HepG2 (cell line): ENCODE measurements at regions not wholly inside any gene's neighbourhood (a gene's known extent, or its start where the extent isn't known, plus 50 kb on each side); places are given as distances from the start of the nearest gene placed in this dataset.

ENCODE experiments used
- ATAC-seq: fragments of 200-7000 bp; cut with Tn5 transposase; 3 replicates; pipeline ENCODE4 v1.9.1; 2020; ENCODE audit warnings: mild to moderate bottlenecking, moderate library complexity
- BruUV-seq: library from RNA; stranded (reverse); fragments of 400-500 nt; replicated peaks from 2 replicates; lab custom pipeline; 2021; lab: Mats Ljungman, UMichigan
- CTCF ChIA-PET: fragments of 300-600 bp; formaldehyde crosslinking; extraction: SDS; loops from one replicate; lab custom pipeline; 2021; ENCODE audit warnings: low total read pairs, inconsistent platforms, low intra/inter-chr PET ratio; lab: Yijun Ruan, JAX
- POLR2A ChIA-PET: fragments of 350-600 bp; sonication (Branson Sonifier 250); formaldehyde crosslinking; loops from one replicate; lab custom pipeline; 2020; ENCODE audit warnings: antibody characterized with exemption, inconsistent platforms; lab: Yijun Ruan, JAX
- DNase-seq: peaks from one replicate; pipeline ENCODE4 v3.0.0-alpha.2; 2015; ENCODE audit warnings: low spot score
- FAIRE-seq: peaks from 3 replicates; lab custom pipeline; 2011; peaks lifted over from hg19 to GRCh38; lab: Jason Lieb, UNC
- H2AFZ ChIP-seq: one replicate; pipeline ENCODE4 v1.6.1; 2011; ENCODE audit warnings: low read length, inconsistent platforms
- H3K27ac ChIP-seq: fragments of 300-600 bp; 3 replicates; pipeline ENCODE4 v1.8.0; 2011; ENCODE audit warnings: mixed run types, mild to moderate bottlenecking, mixed read lengths, low read length, inconsistent platforms; ENCODE audit not compliant: insufficient read depth; ENCODE audit errors: extremely low read length
- H3K27me3 ChIP-seq, 2 experiments: fragments of 200-600 bp in 1 of 2; 2 replicates in 1 of 2; 3 replicates in 1 of 2; pipeline versions ENCODE4 v1.6.0 to v1.8.0; 2011; ENCODE audit warnings: low read length in 2 of 2, mild to moderate bottlenecking in 2 of 2, moderate library complexity in 2 of 2, inconsistent platforms in 1 of 2; ENCODE audit not compliant: insufficient read depth in 2 of 2, control insufficient read depth in 1 of 2
- H3K36me3 ChIP-seq, 2 experiments: fragments of 200-600 bp in 1 of 2; replicated peaks in 1 of 2; 2 replicates in 1 of 2; 3 replicates in 1 of 2; pipeline versions ENCODE4 v1.5.1 to v1.8.0; 2011; ENCODE audit warnings: low read length in 2 of 2, inconsistent platforms in 1 of 2; ENCODE audit not compliant: insufficient read depth in 2 of 2, control insufficient read depth in 1 of 2
- H3K4me1 ChIP-seq: 2 replicates; pipeline ENCODE4 v1.5.1; 2012; ENCODE audit warnings: low read length, inconsistent platforms; ENCODE audit not compliant: insufficient read depth
- H3K4me2 ChIP-seq: 2 replicates; pipeline ENCODE4 v1.6.0; 2011; ENCODE audit warnings: low read depth, low read length, inconsistent platforms
- H3K4me3 ChIP-seq, 3 experiments: fragments of 200-600 bp in 1 of 3; sonication (generic), shearing (Covaris generic) in 1 of 3; replicated peaks in 1 of 3; 2 replicates each; pipeline ENCODE4 v1.5.1; 2011 to 2016; ENCODE audit warnings: low read length in 3 of 3, inconsistent platforms in 2 of 3, low read depth in 2 of 3, mild to moderate bottlenecking in 2 of 3, control low read depth in 1 of 3, mixed read lengths in 1 of 3; ENCODE audit not compliant: insufficient read depth in 1 of 3
- H3K79me2 ChIP-seq: one replicate; pipeline ENCODE4 v1.6.1; 2011; ENCODE audit warnings: low read length, inconsistent platforms; ENCODE audit not compliant: insufficient read depth
- H3K9ac ChIP-seq: 2 replicates; pipeline ENCODE4 v1.6.0; 2011; ENCODE audit warnings: mild to moderate bottlenecking, low read depth, low read length, inconsistent platforms; ENCODE audit not compliant: insufficient read depth
- H3K9me3 ChIP-seq: 2 replicates; pipeline ENCODE4 v1.5.1; 2012; ENCODE audit warnings: mild to moderate bottlenecking, low read length
- H4K20me1 ChIP-seq: 2 replicates; pipeline ENCODE4 v1.6.0; 2011; ENCODE audit warnings: inconsistent platforms, mild to moderate bottlenecking, low read length, moderate library complexity; ENCODE audit not compliant: insufficient read depth
- CENPBD1 ChIP-seq: sonication (generic); formaldehyde crosslinking; IDR thresholded peaks from 2 replicates; pipeline ENCODE4 v1.8.0; 2022; ENCODE audit warnings: missing genetic modification reagents, low read depth, mild to moderate bottlenecking, borderline replicate concordance
- HCFC1 ChIP-seq: fragments of 150-350 bp; IDR thresholded peaks from 2 replicates; pipeline ENCODE4 v1.6.1; 2014; ENCODE audit warnings: low read depth, low read length
- HIC2 ChIP-seq: sonication (generic); formaldehyde crosslinking; IDR thresholded peaks from 2 replicates; pipeline ENCODE4 v1.9.0; 2022; ENCODE audit warnings: low read depth, missing genetic modification reagents
- HIVEP1 ChIP-seq: sonication (generic); formaldehyde crosslinking; IDR thresholded peaks from 2 replicates; pipeline ENCODE4 v1.4.0; 2020; ENCODE audit warnings: mild to moderate bottlenecking, missing genetic modification reagents
- HNF4G ChIP-seq, 2 experiments: sonication (generic) in 1 of 2; formaldehyde crosslinking in 1 of 2; IDR thresholded peaks; 2 replicates each; pipeline versions ENCODE4 v1.4.0 to v1.6.1; 2011 to 2020; ENCODE audit warnings: borderline replicate concordance in 2 of 2, low read depth in 2 of 2, mild to moderate bottlenecking in 2 of 2, low read length in 1 of 2, missing genetic modification reagents in 1 of 2, moderate library complexity in 1 of 2
- MIER2 ChIP-seq: IDR thresholded peaks from 2 replicates; pipeline ENCODE4 v1.6.1; 2016; ENCODE audit warnings: missing biosample characterization, missing genetic modification reagents
- NFIB ChIP-seq: sonication (generic); formaldehyde crosslinking; IDR thresholded peaks from 2 replicates; pipeline ENCODE4 v1.9.0; 2021; ENCODE audit warnings: missing genetic modification reagents, mild to moderate bottlenecking, borderline replicate concordance
- NFRKB ChIP-seq: fragments of 450-650 bp; IDR thresholded peaks from 2 replicates; pipeline ENCODE4 v1.6.1; 2017
- RARG ChIP-seq: sonication (generic); formaldehyde crosslinking; IDR thresholded peaks from 2 replicates; pipeline ENCODE4 v1.4.0; 2020; ENCODE audit warnings: low read depth, mild to moderate bottlenecking, missing genetic modification reagents
- SIN3B ChIP-seq: fragments of 150-350 bp; IDR thresholded peaks from 2 replicates; pipeline ENCODE4 v1.6.1; 2014; ENCODE audit warnings: low read length
- SRY ChIP-seq: sonication (generic); formaldehyde crosslinking; IDR thresholded peaks from 2 replicates; pipeline ENCODE4 v1.8.0; 2022; ENCODE audit warnings: mild to moderate bottlenecking, missing genetic modification reagents
- ZBTB10 ChIP-seq: sonication (generic); formaldehyde crosslinking; IDR thresholded peaks from 2 replicates; pipeline ENCODE4 v1.4.0; 2020; ENCODE audit warnings: missing genetic modification reagents, borderline replicate concordance
- ZKSCAN8 ChIP-seq: IDR thresholded peaks from 2 replicates; pipeline ENCODE4 v1.6.1; 2016; ENCODE audit warnings: borderline replicate concordance, missing genetic modification reagents, missing compliant biosample characterization
- WGBS: methylation state at CpG from one replicate; pipeline ENCODE4 v1.1.6; 2017; ENCODE audit warnings: low lambda C conversion rate; 5-methylcytosine and 5-hydroxymethylcytosine counted together
- in situ Hi-C: cut with HindIII; loops from 2 replicates; pipeline ENCODE4 v1.10.0; 2017; ENCODE audit warnings: low pct_unique_long_range_greater_than_20kb; ENCODE audit not compliant: extremely low pct_ligation_motif_present
- intact Hi-C: fragments of 100-400 bp; cut with micrococcal nuclease; formaldehyde crosslinking; loops from one replicate; pipeline ENCODE4 v1.10.0; 2022; ENCODE audit not compliant: unreplicated experiment
- TF ChIP-seq, protein P1 (sequence below): sonication (generic); formaldehyde crosslinking; IDR thresholded peaks from 2 replicates; pipeline ENCODE4 v1.5.0; 2020; ENCODE audit warnings: missing genetic modification reagents, mild to moderate bottlenecking, borderline replicate concordance

- TF ChIP-seq CENPBD1 (CRISPR knock-in tag), result no peak
Observed at GRCh38 chr11:26042113-26042512, 289.8 kb upstream of the ANO3 start (continued).

- 6% methylated on average over 1 of the region's 1 CpG for WGBS
- Histone ChIP-seq H3K79me2 (no peaks in the 10 kb centered on the region), H3K27me3 (no peaks in the 10 kb centered on the region; a peak in 1 of 5 replicates), H3K4me1 (no peaks in the 10 kb centered on the region), H3K4me2 (no peak overlapping the region), H4K20me1 (no peaks in the 10 kb centered on the region), H3K36me3 (no peaks in the 10 kb centered on the region), H3K27ac (no peak overlapping the region), H3K4me3 (no peak overlapping the region), H3K9me3 (no peaks in the 10 kb centered on the region), H3K9ac (no peak overlapping the region), H2AFZ (no peak overlapping the region)
- ATAC-seq (no peak), FAIRE-seq (no peak), DNase-seq (no peak)
- TF ChIP-seq HCFC1, result no peak
- TF ChIP-seq, protein P1, sequence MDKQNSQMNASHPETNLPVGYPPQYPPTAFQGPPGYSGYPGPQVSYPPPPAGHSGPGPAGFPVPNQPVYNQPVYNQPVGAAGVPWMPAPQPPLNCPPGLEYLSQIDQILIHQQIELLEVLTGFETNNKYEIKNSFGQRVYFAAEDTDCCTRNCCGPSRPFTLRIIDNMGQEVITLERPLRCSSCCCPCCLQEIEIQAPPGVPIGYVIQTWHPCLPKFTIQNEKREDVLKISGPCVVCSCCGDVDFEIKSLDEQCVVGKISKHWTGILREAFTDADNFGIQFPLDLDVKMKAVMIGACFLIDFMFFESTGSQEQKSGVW, result no peak
- TF ChIP-seq SIN3B, result no peak
- no peak for TF ChIP-seq HNF4G (IDR thresholded peaks at IDR 0.05; ENCODE audit: borderline replicate concordance, low read depth, low read length)
- TF ChIP-seq HNF4G (CRISPR knock-in tag; IDR thresholded peaks at IDR 0.05; ENCODE audit: borderline replicate concordance, low read depth), result no peak
- no peak for TF ChIP-seq ZKSCAN8
- TF ChIP-seq HIC2 (CRISPR knock-in tag), result no peak
- TF ChIP-seq MIER2, result no peak
- TF ChIP-seq SRY (CRISPR knock-in tag), result no peak
- no peak for TF ChIP-seq RARG (CRISPR knock-in tag)
- no peak for TF ChIP-seq HIVEP1 (CRISPR knock-in tag)
- TF ChIP-seq NFIB (CRISPR knock-in tag), result no peak
- TF ChIP-seq ZBTB10, result no peak
- no peak for TF ChIP-seq NFRKB
- BruUV-seq, result no TSS peak
- intact Hi-C loops, result no loop called here
- in situ Hi-C loops, result no loop called here
- CTCF ChIA-PET, result no interaction called here
- POLR2A ChIA-PET, result no interaction called here
Observed at GRCh38 chr11:26043665-26044064, 288.3 kb upstream of the ANO3 start.
